ENCODE measurements at regions not wholly inside any gene's neighbourhood (a gene's known extent, or its start where the extent isn't known, plus 50 kb on each side); places are given as distances from the start of the nearest gene placed in this dataset. TPM values are rescaled to one million over a fixed set of nuclear protein-coding genes. Genes with fewer than 3 reads are reported as not detected.

Small RNA genes lying in the stretch of these regions (small RNA-seq; reads per million reads assigned to genes)
- not detected for gene RNU6-1211P (ENCODE audit: low replicate concordance)

Data from tongue (tissue), 1 donor.